HUES6 (cell line): ENCODE measurements at regions not wholly inside any gene's neighbourhood (a gene's known extent, or its start where the extent isn't known, plus 50 kb on each side); places are given as distances from the start of the nearest gene placed in this dataset.

Source experiments
- H3K27ac ChIP-seq: 2 replicates; pipeline ENCODE4 v1.7.0; 2013; ENCODE audit warnings: low read depth, mild to moderate bottlenecking, low read length, inconsistent platforms
- H3K27me3 ChIP-seq: 2 replicates; pipeline ENCODE4 v1.6.1; 2013; ENCODE audit warnings: low read length; ENCODE audit not compliant: control insufficient read depth, insufficient read depth
- H3K36me3 ChIP-seq: 2 replicates; pipeline ENCODE4 v1.6.1; 2013; ENCODE audit warnings: low read length; ENCODE audit not compliant: control insufficient read depth, insufficient read depth
- H3K4me1 ChIP-seq: 2 replicates; pipeline ENCODE4 v1.6.1; 2013; ENCODE audit warnings: low read length; ENCODE audit not compliant: control insufficient read depth, insufficient read depth
- H3K4me3 ChIP-seq: 2 replicates; pipeline ENCODE4 v1.5.1; 2013; ENCODE audit warnings: low read depth, low read length
- H3K9ac ChIP-seq: one replicate; pipeline ENCODE4 v1.6.1; 2013; ENCODE audit warnings: mild to moderate bottlenecking, low read length
- H3K9me3 ChIP-seq: 2 replicates; pipeline ENCODE4 v1.6.1; 2013; ENCODE audit warnings: low read depth, low read length; ENCODE audit not compliant: control insufficient read depth, insufficient read depth

GRCh38 chr15:66897971-66898370 is 167.4 kb upstream of the SMAD3 start:
- H3K4me1 ChIP-seq, result peaks cover 19% of the 10 kb centered on the region
- H3K27ac ChIP-seq, result no peak overlapping the region
- no peak overlapping the region for H3K4me3 ChIP-seq
- no peak overlapping the region for H3K9ac ChIP-seq
- no peaks in the 10 kb centered on the region for H3K36me3 ChIP-seq
- H3K9me3 ChIP-seq, result peaks cover under 1% of the 10 kb centered on the region; the same call in 1 of the 2 replicates
- H3K27me3 ChIP-seq, result no peaks in the 10 kb centered on the region

DNA sequence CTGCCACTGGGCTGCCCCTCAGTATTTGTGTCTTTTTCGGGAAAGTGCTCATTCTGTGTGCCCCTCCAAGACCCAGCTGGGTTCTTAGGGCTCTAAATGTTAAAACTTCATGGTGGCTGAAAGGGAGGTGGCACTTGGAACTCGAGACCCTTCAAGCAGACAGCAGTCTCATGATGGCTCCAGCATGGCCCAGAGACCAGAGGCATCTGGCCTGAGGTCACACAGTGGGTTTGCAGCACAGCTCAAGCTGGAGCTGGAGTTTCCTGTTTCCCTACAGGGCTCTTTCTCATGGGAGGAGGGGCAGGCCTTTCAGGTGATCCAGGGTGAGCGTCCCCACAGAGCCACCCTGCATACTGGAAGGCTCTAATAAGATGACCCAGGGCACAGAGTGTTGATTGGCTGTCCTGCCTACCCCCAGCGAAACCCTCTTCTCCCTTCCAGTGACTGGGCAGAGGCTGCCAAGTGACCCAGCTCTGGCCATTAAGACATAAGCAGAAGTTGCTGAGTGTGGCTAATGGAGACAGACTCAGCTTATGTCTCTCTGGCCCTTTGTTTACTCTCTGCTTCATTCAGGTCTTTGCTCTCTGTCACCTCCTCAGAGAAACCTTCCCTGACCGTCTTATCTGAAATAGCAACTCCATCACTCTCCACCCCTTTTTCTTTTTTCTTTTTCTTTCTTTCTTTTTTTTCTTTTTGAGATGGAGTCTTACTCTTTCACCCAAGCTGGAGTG is 166.6 kb upstream of the SMAD3 start:
- Histone ChIP-seq H3K9ac (no peak overlapping the region), H3K27ac (no peak overlapping the region)

GRCh38 chr15:66899555-66900350 is 165.6 kb upstream of the SMAD3 start:
- no peaks in the 10 kb centered on the region for H3K36me3 ChIP-seq
- no peaks in the 10 kb centered on the region for H3K27me3 ChIP-seq
- peaks cover 7% of the 10 kb centered on the region for H3K4me1 ChIP-seq
- H3K4me3 ChIP-seq, result no peak overlapping the region
- no peak overlapping the region for H3K27ac ChIP-seq
- H3K9me3 ChIP-seq, result peaks cover 3% of the 10 kb centered on the region; the same call in 1 of the 2 replicates
- no peak overlapping the region for H3K9ac ChIP-seq

More for the DNA sequence above, 166.6 kb upstream of the SMAD3 start:
- Histone ChIP-seq H3K36me3 (no peaks in the 10 kb centered on the region), H3K27me3 (no peaks in the 10 kb centered on the region), H3K4me1 (peaks cover 15% of the 10 kb centered on the region), H3K4me3 (no peak overlapping the region), H3K9me3 (peaks cover 3% of the 10 kb centered on the region; the same call in 1 of the 2 replicates)

DNA sequence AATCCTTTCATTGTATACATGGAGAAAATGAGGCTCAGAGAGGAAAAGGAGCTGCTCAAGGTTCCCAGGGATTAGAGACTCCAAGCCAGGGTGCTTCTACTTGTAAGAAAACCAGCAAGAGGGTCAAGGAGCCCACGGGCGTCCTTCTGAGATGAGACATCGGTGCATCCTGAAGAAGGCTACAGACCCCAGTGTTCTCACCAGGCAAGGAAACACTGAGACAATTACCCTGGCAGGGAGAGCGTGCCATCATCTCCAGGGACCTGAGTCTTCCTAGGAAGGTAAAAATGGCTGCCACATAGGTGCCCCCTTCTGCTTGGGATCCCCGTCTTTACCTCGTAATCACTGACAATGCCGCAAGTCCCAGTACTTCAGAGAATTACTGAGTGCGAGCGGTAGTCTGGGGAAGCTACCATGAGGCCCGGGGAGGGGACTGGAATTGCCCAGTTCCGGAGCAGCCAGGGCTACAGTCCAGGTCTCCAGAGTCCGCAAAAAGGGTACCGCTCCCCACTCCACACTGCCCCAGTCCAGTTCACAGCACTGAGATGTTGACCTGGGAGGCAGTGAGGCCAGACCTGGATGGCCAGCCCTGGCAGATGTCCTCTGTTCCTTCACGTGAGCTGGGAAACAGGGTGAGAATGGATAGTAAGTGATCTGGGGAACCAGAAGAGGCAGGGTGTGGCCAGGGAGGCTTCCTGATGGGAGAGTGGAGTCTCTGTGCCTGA is 164.7 kb upstream of the SMAD3 start:
- H3K27ac ChIP-seq, result no peak overlapping the region
- H3K9me3 ChIP-seq, result peaks cover 3% of the 10 kb centered on the region; the same call in 1 of the 2 replicates
- H3K36me3 ChIP-seq, result no peaks in the 10 kb centered on the region
- H3K9ac ChIP-seq, result no peak overlapping the region
- no peaks in the 10 kb centered on the region for H3K27me3 ChIP-seq
- peaks cover 7% of the 10 kb centered on the region for H3K4me1 ChIP-seq
- H3K4me3 ChIP-seq, result no peak overlapping the region

- H3K27ac ChIP-seq, result no peak overlapping the region
- H3K4me3 ChIP-seq, result no peak overlapping the region
- H3K4me1 ChIP-seq, result peaks cover 7% of the 10 kb centered on the region
- H3K9ac ChIP-seq, result no peak overlapping the region
- peaks cover 11% of the 10 kb centered on the region; the same call in 1 of the 2 replicates for H3K9me3 ChIP-seq
- H3K27me3 ChIP-seq, result no peaks in the 10 kb centered on the region
- no peaks in the 10 kb centered on the region for H3K36me3 ChIP-seq
Observed at GRCh38 chr15:66901336-66902100, 163.9 kb upstream of the SMAD3 start.

DNA sequence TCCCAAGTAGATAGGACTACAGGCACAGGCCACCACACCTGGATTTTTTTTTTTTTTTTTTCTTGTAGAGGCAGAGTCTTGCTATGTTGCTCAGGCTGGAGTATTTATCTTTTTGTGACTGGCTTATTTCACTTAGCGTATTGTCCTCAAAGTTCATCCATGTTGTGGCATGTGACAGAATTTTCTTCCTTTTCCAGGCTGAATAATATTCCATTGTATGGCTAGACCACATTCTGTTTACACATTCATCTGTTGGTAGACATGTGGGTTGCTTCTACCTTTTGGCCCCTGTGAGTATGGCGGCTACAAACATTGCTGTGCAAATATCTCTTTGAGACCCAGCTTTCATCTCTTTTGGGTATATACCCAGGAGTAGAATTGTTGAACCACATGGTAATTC is 160.2 kb upstream of the SMAD3 start:
- Histone ChIP-seq H3K9me3 (peaks cover 11% of the 10 kb centered on the region; the same call in 1 of the 2 replicates), H3K4me3 (no peak overlapping the region), H3K4me1 (peaks cover 5% of the 10 kb centered on the region; the same call in 1 of the 2 replicates), H3K36me3 (no peaks in the 10 kb centered on the region), H3K27me3 (no peaks in the 10 kb centered on the region), H3K27ac (no peak overlapping the region), H3K9ac (no peak overlapping the region)

DNA sequence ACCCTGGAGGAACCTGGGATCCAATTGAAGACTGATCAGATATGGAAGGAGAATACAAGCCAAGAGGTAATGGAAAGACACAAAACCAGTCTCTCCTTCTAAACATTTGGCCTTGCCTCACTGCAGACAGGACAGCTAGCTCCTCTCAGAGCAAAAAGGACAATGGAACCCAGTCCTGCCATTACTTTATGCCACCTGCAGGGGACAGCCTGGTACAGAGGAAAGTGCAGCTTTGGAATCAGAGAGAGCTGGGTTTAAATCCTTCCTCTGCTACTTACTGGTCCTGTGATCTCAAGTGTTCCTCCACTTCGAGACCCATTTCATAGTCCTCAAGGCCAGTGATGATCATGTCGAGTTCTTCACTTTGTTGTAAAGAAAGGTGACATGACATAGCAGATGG is 159.4 kb upstream of the SMAD3 start:
- H3K27ac ChIP-seq, result no peak overlapping the region
- no peaks in the 10 kb centered on the region for H3K27me3 ChIP-seq
- no peak overlapping the region for H3K9ac ChIP-seq
- H3K4me3 ChIP-seq, result no peak overlapping the region
- peaks cover 11% of the 10 kb centered on the region; the same call in 1 of the 2 replicates for H3K9me3 ChIP-seq
- H3K4me1 ChIP-seq, result peaks cover 5% of the 10 kb centered on the region; the same call in 1 of the 2 replicates
- no peaks in the 10 kb centered on the region for H3K36me3 ChIP-seq

DNA sequence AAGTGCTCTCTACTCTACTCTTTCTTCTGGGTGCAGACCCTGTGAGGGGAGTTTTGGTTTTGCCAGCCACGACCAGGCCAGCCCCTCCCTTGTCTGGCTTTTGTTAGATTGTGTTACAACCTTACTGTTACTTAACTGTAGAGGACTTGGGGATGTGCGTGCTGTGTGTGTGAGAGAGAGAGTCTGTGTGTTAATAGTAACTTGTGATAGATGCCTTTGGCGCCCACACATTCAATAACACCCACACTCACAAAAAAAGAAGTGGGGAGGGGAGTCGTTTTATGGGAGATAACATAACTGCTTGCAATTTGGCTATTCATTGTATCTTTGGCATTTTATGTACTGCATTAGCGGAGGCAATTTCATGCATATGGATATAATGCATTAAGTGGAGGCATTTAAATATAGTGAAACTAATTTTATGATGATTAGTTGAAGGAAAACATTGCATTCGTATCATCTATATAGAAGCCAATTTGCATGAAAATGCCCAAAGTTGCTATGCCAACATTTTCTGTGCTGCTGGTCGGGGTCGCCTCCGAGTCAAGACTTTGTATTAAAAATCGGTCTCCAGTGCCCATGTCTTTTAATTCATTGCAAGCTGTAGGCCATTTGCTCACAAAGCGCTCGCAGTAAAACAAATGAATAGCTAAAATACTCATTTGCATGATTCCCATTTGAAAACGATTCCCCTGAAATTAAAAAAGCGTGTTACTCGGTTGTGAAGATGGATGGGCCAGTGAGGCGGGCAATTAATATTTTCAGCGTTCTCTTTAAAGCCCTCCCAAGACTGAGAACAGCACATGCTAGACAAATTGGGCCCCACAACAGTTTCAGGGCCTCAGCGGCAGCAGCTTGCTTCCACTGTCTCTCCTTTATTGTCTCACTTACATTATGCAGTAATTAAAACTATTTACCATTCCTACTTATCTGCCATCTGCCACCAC is 158.5 kb upstream of the SMAD3 start:
- Histone ChIP-seq H3K4me1 (peaks cover 5% of the 10 kb centered on the region; the same call in 1 of the 2 replicates), H3K4me3 (no peak overlapping the region), H3K9ac (no peak overlapping the region), H3K27me3 (no peaks in the 10 kb centered on the region), H3K36me3 (no peaks in the 10 kb centered on the region), H3K9me3 (peaks cover 11% of the 10 kb centered on the region; the same call in 1 of the 2 replicates), H3K27ac (no peak overlapping the region)

- Histone ChIP-seq H3K27ac (no peak overlapping the region), H3K36me3 (no peaks in the 10 kb centered on the region), H3K9ac (no peak overlapping the region), H3K4me1 (peaks cover 5% of the 10 kb centered on the region; the same call in 1 of the 2 replicates), H3K4me3 (no peak overlapping the region), H3K9me3 (peaks cover 9% of the 10 kb centered on the region; the same call in 1 of the 2 replicates), H3K27me3 (no peaks in the 10 kb centered on the region)
Observed at GRCh38 chr15:66907826-66908743, 157.3 kb upstream of the SMAD3 start.
